ENCODE measurements at regions not wholly inside any gene's neighbourhood (a gene's known extent, or its start where the extent isn't known, plus 50 kb on each side); places are given as distances from the start of the nearest gene placed in this dataset.

- H3K4me1 ChIP-seq (ENCODE audit: control insufficient read depth, extremely low read depth, insufficient read depth, low read length) = no peaks in the 10 kb centered on the region
Measured at GRCh38 chr21:30097791-30098190, 68.8 kb downstream of the CLDN17 start.

GRCh38 chr21:30083225-30083945 lies 83.2 kb downstream of the CLDN17 start:
- no peaks in the 10 kb centered on the region for H3K9me3 ChIP-seq (ENCODE audit: control insufficient read depth, insufficient read depth, low read depth, low read length)
- H3K9ac ChIP-seq (ENCODE audit: insufficient read depth, low read length) = no peak overlapping the region
- H3K4me1 ChIP-seq (ENCODE audit: control insufficient read depth, extremely low read depth, insufficient read depth, low read length) = no peaks in the 10 kb centered on the region
- H3K27ac ChIP-seq (ENCODE audit: insufficient read depth, low read length) = no peak overlapping the region
- no peaks in the 10 kb centered on the region for H3K27me3 ChIP-seq (ENCODE audit: control insufficient read depth, insufficient read depth, low read length)
- no peaks in the 10 kb centered on the region for H3K79me2 ChIP-seq (ENCODE audit: control insufficient read depth, insufficient read depth, low read length)
- TF ChIP-seq EZH2 (IDR thresholded peaks at IDR 0.05; ENCODE audit: low read length, missing control alignments) (no peak), CTCF (conservative IDR thresholded peaks at IDR 0.05 in 1 of 2, IDR thresholded peaks at IDR 0.05 in 1 of 2; ENCODE audit: low read depth in 1 of 2, low read length in 2 of 2) (no peak)
- no peak for DNase-seq (ENCODE audit: low read depth in 2 of 2)
- H3K4me2 ChIP-seq (ENCODE audit: extremely low read depth, insufficient read depth, low read length) = no peak overlapping the region
- no peaks in the 10 kb centered on the region for H3K36me3 ChIP-seq (ENCODE audit: control insufficient read depth, insufficient read depth, low read length)
- no peaks in the 10 kb centered on the region for H4K20me1 ChIP-seq (ENCODE audit: control insufficient read depth, extremely low read depth, insufficient read depth, low read length)
- no peak overlapping the region for H3K4me3 ChIP-seq (replicated peaks in 1 of 4; ENCODE audit: control extremely low read depth in 1 of 4, insufficient read depth in 1 of 4, low read depth in 3 of 4, low read length in 4 of 4)
- no peak overlapping the region for H2AFZ ChIP-seq (ENCODE audit: low read length)

More at GRCh38 chr21:30097791-30098190, 68.8 kb downstream of the CLDN17 start:
- no peak for DNase-seq (ENCODE audit: low read depth in 2 of 2)
- H3K27me3 ChIP-seq (ENCODE audit: control insufficient read depth, insufficient read depth, low read length) = no peaks in the 10 kb centered on the region
- TF ChIP-seq EZH2 (IDR thresholded peaks at IDR 0.05; ENCODE audit: low read length, missing control alignments) (no peak), CTCF (conservative IDR thresholded peaks at IDR 0.05 in 1 of 2, IDR thresholded peaks at IDR 0.05 in 1 of 2; ENCODE audit: low read depth in 1 of 2, low read length in 2 of 2) (no peak)
- no peaks in the 10 kb centered on the region for H3K9me3 ChIP-seq (ENCODE audit: control insufficient read depth, insufficient read depth, low read depth, low read length)
- H3K36me3 ChIP-seq (ENCODE audit: control insufficient read depth, insufficient read depth, low read length) = no peaks in the 10 kb centered on the region
- H3K4me2 ChIP-seq (ENCODE audit: extremely low read depth, insufficient read depth, low read length) = no peak overlapping the region
- no peak overlapping the region for H3K27ac ChIP-seq (ENCODE audit: insufficient read depth, low read length)
- no peak overlapping the region for H3K9ac ChIP-seq (ENCODE audit: insufficient read depth, low read length)
- no peak overlapping the region for H3K4me3 ChIP-seq (replicated peaks in 1 of 4; ENCODE audit: control extremely low read depth in 1 of 4, insufficient read depth in 1 of 4, low read depth in 3 of 4, low read length in 4 of 4)
- H2AFZ ChIP-seq (ENCODE audit: low read length) = no peak overlapping the region
- no peaks in the 10 kb centered on the region for H3K79me2 ChIP-seq (ENCODE audit: control insufficient read depth, insufficient read depth, low read length)
- no peaks in the 10 kb centered on the region for H4K20me1 ChIP-seq (ENCODE audit: control insufficient read depth, extremely low read depth, insufficient read depth, low read length)

- H2AFZ ChIP-seq (ENCODE audit: low read length) = no peak overlapping the region
- TF ChIP-seq CTCF (conservative IDR thresholded peaks at IDR 0.05 in 1 of 2, IDR thresholded peaks at IDR 0.05 in 1 of 2; ENCODE audit: low read depth in 1 of 2, low read length in 2 of 2) (no peak), EZH2 (IDR thresholded peaks at IDR 0.05; ENCODE audit: low read length, missing control alignments) (no peak)
- H3K4me3 ChIP-seq (replicated peaks in 1 of 4; ENCODE audit: control extremely low read depth in 1 of 4, insufficient read depth in 1 of 4, low read depth in 3 of 4, low read length in 4 of 4) = no peak overlapping the region
- H3K9me3 ChIP-seq (ENCODE audit: control insufficient read depth, insufficient read depth, low read depth, low read length) = no peaks in the 10 kb centered on the region
- H3K4me1 ChIP-seq (ENCODE audit: control insufficient read depth, extremely low read depth, insufficient read depth, low read length) = no peaks in the 10 kb centered on the region
- H3K4me2 ChIP-seq (ENCODE audit: extremely low read depth, insufficient read depth, low read length) = no peak overlapping the region
- no peak overlapping the region for H3K9ac ChIP-seq (ENCODE audit: insufficient read depth, low read length)
- no peaks in the 10 kb centered on the region for H3K79me2 ChIP-seq (ENCODE audit: control insufficient read depth, insufficient read depth, low read length)
- no peaks in the 10 kb centered on the region for H3K27me3 ChIP-seq (ENCODE audit: control insufficient read depth, insufficient read depth, low read length)
- no peak for DNase-seq (ENCODE audit: low read depth in 2 of 2)
- H3K27ac ChIP-seq (ENCODE audit: insufficient read depth, low read length) = no peak overlapping the region
- no peaks in the 10 kb centered on the region for H4K20me1 ChIP-seq (ENCODE audit: control insufficient read depth, extremely low read depth, insufficient read depth, low read length)
- no peaks in the 10 kb centered on the region for H3K36me3 ChIP-seq (ENCODE audit: control insufficient read depth, insufficient read depth, low read length)
Measured at GRCh38 chr21:30081506-30081905, 85.1 kb downstream of the CLDN17 start.

Data from fibroblast of lung (primary cell).